Right atrium auricular region (tissue), 2 donors: ENCODE measurements at regions not wholly inside any gene's neighbourhood (a gene's known extent, or its start where the extent isn't known, plus 50 kb on each side); places are given as distances from the start of the nearest gene placed in this dataset.

ENCODE experiments used
- DNase-seq: peaks from one replicate; pipeline ENCODE4 v3.0.0-alpha.2; 2019; ENCODE audit warnings: low spot score
- H3K27ac ChIP-seq, 2 donors: fragments of 200-600 bp; sonication (generic); 1 replicate in 1 of 2; 2 replicates in 1 of 2; pipeline ENCODE4 v1.5.1; 2016 to 2019
- H3K27me3 ChIP-seq, 2 donors: fragments of 200-600 bp; sonication (generic); one replicate each; pipeline versions ENCODE4 v1.5.1 to v1.6.0; 2017 to 2019
- H3K36me3 ChIP-seq: fragments of 200-600 bp; sonication (generic); one replicate; pipeline ENCODE4 v1.5.1; 2016
- H3K4me1 ChIP-seq, 2 donors: fragments of 200-600 bp; sonication (generic); one replicate each; pipeline versions ENCODE4 v1.5.1 to v1.6.0; 2017 to 2019
- H3K4me3 ChIP-seq, 2 donors: fragments of 200-600 bp; sonication (generic); 1 replicate in 1 of 2; 2 replicates in 1 of 2; pipeline ENCODE4 v1.5.1; 2017 to 2019; ENCODE audit warnings: mild to moderate bottlenecking in 1 of 2, moderate library complexity in 1 of 2
- H3K9me3 ChIP-seq, 2 donors: fragments of 200-600 bp; sonication (generic); one replicate each; pipeline ENCODE4 v1.5.1; 2019
- CTCF ChIP-seq, 2 donors: fragments of 200-600 bp; sonication (generic); IDR thresholded peaks; one replicate each; pipeline ENCODE4 v1.5.1; 2019; ENCODE audit warnings: antibody characterized with exemption in 2 of 2

- no peaks in the 10 kb centered on the region for H3K4me1 ChIP-seq
- DNase-seq: no peak
- H3K9me3 ChIP-seq: no peaks in the 10 kb centered on the region
- H3K27me3 ChIP-seq: no peaks in the 10 kb centered on the region
- H3K27ac ChIP-seq: no peak overlapping the region
- no peak for TF ChIP-seq CTCF (IDR thresholded peaks at IDR 0.05)
- no peaks in the 10 kb centered on the region for H3K36me3 ChIP-seq
- no peak overlapping the region for H3K4me3 ChIP-seq
Measured at GRCh38 chr13:78029901-78030300, 111.3 kb upstream of the EDNRB start.

GRCh38 chr13:78028960-78029359, 110.3 kb upstream of the EDNRB start:
- no peak for TF ChIP-seq CTCF (IDR thresholded peaks at IDR 0.05)
- no peak for DNase-seq
- Histone ChIP-seq H3K27me3 (no peaks in the 10 kb centered on the region), H3K4me3 (no peak overlapping the region), H3K27ac (no peak overlapping the region), H3K36me3 (no peaks in the 10 kb centered on the region), H3K4me1 (no peaks in the 10 kb centered on the region), H3K9me3 (no peaks in the 10 kb centered on the region)

- Histone ChIP-seq H3K4me3 (no peak overlapping the region), H3K9me3 (no peaks in the 10 kb centered on the region), H3K4me1 (no peaks in the 10 kb centered on the region), H3K36me3 (no peaks in the 10 kb centered on the region), H3K27me3 (no peaks in the 10 kb centered on the region), H3K27ac (no peak overlapping the region)
- no peak for TF ChIP-seq CTCF (IDR thresholded peaks at IDR 0.05)
- no peak for DNase-seq
Measured at GRCh38 chr13:78024996-78025395, 106.4 kb upstream of the EDNRB start.

GRCh38 chr13:78022164-78022877, 103.7 kb upstream of the EDNRB start:
- Histone ChIP-seq H3K9me3 (no peaks in the 10 kb centered on the region), H3K36me3 (no peaks in the 10 kb centered on the region), H3K4me3 (no peak overlapping the region), H3K27ac (no peak overlapping the region), H3K4me1 (no peaks in the 10 kb centered on the region), H3K27me3 (no peaks in the 10 kb centered on the region)
- no peak for DNase-seq
- no peak for TF ChIP-seq CTCF (IDR thresholded peaks at IDR 0.05)

GRCh38 chr13:78020861-78021260, 102.2 kb upstream of the EDNRB start:
- TF ChIP-seq CTCF (IDR thresholded peaks at IDR 0.05): no peak
- Histone ChIP-seq H3K9me3 (peaks cover 0 to 4% of the 10 kb centered on the region in 2 donors), H3K27me3 (no peaks in the 10 kb centered on the region), H3K4me3 (no peak overlapping the region), H3K4me1 (no peaks in the 10 kb centered on the region), H3K27ac (no peak overlapping the region), H3K36me3 (no peaks in the 10 kb centered on the region)
- DNase-seq: no peak

GRCh38 chr13:78015782-78016181, 97.2 kb upstream of the EDNRB start:
- H3K4me3 ChIP-seq: no peak overlapping the region
- DNase-seq: no peak
- peaks cover 0 to 4% of the 10 kb centered on the region in 2 donors for H3K9me3 ChIP-seq
- H3K27ac ChIP-seq: no peak overlapping the region
- no peaks in the 10 kb centered on the region for H3K36me3 ChIP-seq
- TF ChIP-seq CTCF (IDR thresholded peaks at IDR 0.05): no peak
- H3K4me1 ChIP-seq: no peaks in the 10 kb centered on the region
- H3K27me3 ChIP-seq: no peaks in the 10 kb centered on the region
